HL-60 (cell line): ENCODE measurements at regions not wholly inside any gene's neighbourhood (a gene's known extent, or its start where the extent isn't known, plus 50 kb on each side); places are given as distances from the start of the nearest gene placed in this dataset.

Experiments
- DNase-seq, 2 experiments: peaks; one replicate each; pipeline ENCODE4 v3.0.0-alpha.2; 2010 to 2020; ENCODE audit warnings: low read depth in 1 of 2, low spot score in 1 of 2
- H3K27ac ChIP-seq: fragments of 250-450 bp; sonication (Bioruptor Pico); replicated peaks from 2 replicates; pipeline ENCODE4 v1.5.1; 2020; ENCODE audit warnings: mild to moderate bottlenecking, moderate library complexity
- H3K27me3 ChIP-seq: fragments of 250-450 bp; sonication (Bioruptor Pico); 2 replicates; pipeline ENCODE4 v1.5.1; 2021; ENCODE audit warnings: mild to moderate bottlenecking, moderate library complexity; ENCODE audit not compliant: insufficient read depth, poor library complexity, severe bottlenecking
- H3K4me3 ChIP-seq: replicated peaks from 2 replicates; pipeline ENCODE4 v1.5.1; 2011; ENCODE audit warnings: mild to moderate bottlenecking, control low read depth, low read length; ENCODE audit not compliant: insufficient read depth
- GABPA ChIP-seq: IDR thresholded peaks from 2 replicates; pipeline ENCODE4 v1.6.1; 2012; ENCODE audit warnings: low read depth
- POLR2AphosphoS5 ChIP-seq: IDR thresholded peaks from 2 replicates; pipeline ENCODE4 v1.6.1; 2012; ENCODE audit warnings: low read depth
- SPI1 ChIP-seq: IDR thresholded peaks from 2 replicates; pipeline ENCODE4 v1.6.1; 2012; ENCODE audit warnings: low read depth, mild to moderate bottlenecking, borderline replicate concordance
- TF ChIP-seq, protein P1 (sequence below): IDR thresholded peaks from 2 replicates; pipeline ENCODE4 v1.6.1; 2012; ENCODE audit warnings: low read depth; ENCODE audit not compliant: insufficient replicate concordance
- TF ChIP-seq, protein P2 (sequence below): IDR thresholded peaks from one replicate; pipeline ENCODE4 v1.5.1; 2011; ENCODE audit warnings: low read length, control low read depth, inconsistent platforms; ENCODE audit not compliant: insufficient read depth

DNA sequence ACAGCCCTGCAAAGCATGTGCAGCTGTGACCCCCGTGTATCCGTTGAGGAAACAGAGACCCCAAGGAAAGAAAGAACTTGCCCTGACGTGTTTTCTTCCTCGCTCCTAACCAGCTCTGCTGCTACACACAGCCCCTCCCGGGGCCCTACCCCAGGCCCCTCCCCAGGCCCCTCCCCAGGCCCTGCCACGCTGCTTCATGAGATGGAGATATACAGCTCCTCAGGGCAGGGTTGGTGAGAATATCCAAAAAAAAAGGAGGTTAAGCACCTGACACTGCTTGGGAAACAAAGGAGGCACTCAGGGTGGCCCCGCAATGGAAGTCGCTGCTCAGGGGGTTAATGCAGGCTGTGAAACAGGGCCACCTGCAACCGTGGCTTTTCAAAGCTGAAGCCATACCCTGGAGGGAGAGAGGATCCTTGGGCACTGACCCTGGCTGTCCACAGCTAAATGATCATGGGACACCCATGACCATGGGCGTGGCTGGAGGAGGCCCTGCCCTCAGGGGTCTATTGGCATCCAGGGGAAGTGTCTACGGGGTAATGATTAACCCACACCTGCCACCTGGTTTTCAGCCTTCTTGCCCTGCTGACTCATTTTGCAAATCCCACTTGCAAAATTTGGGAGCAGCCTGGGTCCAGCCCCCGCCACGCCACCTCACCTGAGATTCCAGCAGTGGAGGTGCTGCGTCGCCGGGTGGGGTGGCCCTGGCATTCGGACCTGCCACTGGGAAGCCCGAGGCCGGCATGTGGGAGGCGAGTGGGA is 112.1 kb upstream of the ANO1 start:
- no peak overlapping the region for H3K4me3 ChIP-seq
- H3K27me3 ChIP-seq, result no peaks in the 10 kb centered on the region
- no peak for DNase-seq
- TF ChIP-seq SPI1, result no peak
- TF ChIP-seq, protein P1, sequence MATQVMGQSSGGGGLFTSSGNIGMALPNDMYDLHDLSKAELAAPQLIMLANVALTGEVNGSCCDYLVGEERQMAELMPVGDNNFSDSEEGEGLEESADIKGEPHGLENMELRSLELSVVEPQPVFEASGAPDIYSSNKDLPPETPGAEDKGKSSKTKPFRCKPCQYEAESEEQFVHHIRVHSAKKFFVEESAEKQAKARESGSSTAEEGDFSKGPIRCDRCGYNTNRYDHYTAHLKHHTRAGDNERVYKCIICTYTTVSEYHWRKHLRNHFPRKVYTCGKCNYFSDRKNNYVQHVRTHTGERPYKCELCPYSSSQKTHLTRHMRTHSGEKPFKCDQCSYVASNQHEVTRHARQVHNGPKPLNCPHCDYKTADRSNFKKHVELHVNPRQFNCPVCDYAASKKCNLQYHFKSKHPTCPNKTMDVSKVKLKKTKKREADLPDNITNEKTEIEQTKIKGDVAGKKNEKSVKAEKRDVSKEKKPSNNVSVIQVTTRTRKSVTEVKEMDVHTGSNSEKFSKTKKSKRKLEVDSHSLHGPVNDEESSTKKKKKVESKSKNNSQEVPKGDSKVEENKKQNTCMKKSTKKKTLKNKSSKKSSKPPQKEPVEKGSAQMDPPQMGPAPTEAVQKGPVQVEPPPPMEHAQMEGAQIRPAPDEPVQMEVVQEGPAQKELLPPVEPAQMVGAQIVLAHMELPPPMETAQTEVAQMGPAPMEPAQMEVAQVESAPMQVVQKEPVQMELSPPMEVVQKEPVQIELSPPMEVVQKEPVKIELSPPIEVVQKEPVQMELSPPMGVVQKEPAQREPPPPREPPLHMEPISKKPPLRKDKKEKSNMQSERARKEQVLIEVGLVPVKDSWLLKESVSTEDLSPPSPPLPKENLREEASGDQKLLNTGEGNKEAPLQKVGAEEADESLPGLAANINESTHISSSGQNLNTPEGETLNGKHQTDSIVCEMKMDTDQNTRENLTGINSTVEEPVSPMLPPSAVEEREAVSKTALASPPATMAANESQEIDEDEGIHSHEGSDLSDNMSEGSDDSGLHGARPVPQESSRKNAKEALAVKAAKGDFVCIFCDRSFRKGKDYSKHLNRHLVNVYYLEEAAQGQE, result no peak
- no peak for TF ChIP-seq GABPA
- H3K27ac ChIP-seq, result no peak overlapping the region

DNA sequence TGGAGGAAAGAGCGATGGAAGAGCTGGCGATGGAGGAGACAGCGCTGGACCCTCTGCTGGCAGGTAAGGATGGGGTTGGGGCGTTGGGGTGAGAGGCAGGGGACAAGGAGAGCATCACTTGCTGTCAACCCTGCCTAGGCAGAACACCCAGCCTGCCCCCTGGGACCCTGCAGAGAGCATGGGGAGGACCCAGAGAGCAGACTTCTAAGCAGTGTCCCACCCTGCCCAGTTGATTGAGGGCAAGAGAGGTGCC is 111.6 kb upstream of the ANO1 start:
- H3K4me3 ChIP-seq, result no peak overlapping the region
- TF ChIP-seq SPI1, result no peak
- no peak for TF ChIP-seq GABPA
- TF ChIP-seq, protein P1, result no peak
- TF ChIP-seq, protein P2, sequence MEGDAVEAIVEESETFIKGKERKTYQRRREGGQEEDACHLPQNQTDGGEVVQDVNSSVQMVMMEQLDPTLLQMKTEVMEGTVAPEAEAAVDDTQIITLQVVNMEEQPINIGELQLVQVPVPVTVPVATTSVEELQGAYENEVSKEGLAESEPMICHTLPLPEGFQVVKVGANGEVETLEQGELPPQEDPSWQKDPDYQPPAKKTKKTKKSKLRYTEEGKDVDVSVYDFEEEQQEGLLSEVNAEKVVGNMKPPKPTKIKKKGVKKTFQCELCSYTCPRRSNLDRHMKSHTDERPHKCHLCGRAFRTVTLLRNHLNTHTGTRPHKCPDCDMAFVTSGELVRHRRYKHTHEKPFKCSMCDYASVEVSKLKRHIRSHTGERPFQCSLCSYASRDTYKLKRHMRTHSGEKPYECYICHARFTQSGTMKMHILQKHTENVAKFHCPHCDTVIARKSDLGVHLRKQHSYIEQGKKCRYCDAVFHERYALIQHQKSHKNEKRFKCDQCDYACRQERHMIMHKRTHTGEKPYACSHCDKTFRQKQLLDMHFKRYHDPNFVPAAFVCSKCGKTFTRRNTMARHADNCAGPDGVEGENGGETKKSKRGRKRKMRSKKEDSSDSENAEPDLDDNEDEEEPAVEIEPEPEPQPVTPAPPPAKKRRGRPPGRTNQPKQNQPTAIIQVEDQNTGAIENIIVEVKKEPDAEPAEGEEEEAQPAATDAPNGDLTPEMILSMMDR, result no peak
- no peak for TF ChIP-seq POLR2AphosphoS5
- no peaks in the 10 kb centered on the region for H3K27me3 ChIP-seq
- H3K27ac ChIP-seq, result no peak overlapping the region
- no peak for DNase-seq

DNA sequence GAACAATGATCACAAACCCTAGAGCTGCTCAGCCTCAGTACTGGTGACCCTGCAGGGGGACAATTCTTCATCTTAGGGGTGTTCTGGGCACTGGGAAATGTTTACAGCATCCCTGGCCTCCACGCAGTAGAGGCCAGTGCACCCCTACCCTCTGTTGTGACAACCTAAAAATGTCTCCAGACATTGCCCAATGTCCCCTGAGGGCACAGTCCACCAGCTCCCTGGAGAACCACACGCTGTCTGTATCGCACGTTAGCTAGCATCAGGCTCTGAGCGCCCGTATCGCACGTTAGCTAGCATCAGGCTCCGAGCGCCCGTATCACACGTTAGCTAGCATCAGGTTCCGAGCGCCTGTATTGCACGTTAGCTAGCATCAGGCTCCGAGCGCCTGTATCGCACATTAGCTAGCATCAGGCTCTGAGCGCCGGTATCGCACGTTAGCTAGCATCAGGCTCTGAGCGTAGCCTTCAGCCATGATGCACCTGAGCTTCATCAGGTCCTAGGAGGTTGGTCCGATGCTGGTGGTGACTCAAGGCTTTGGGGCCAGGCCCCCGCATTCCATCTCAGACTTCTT is 111.1 kb upstream of the ANO1 start:
- no peak overlapping the region for H3K4me3 ChIP-seq
- DNase-seq, result no peak
- TF ChIP-seq, protein P2, result no peak
- no peak for TF ChIP-seq POLR2AphosphoS5
- TF ChIP-seq, protein P1, result no peak
- no peak for TF ChIP-seq GABPA
- TF ChIP-seq SPI1, result no peak
- H3K27me3 ChIP-seq, result no peaks in the 10 kb centered on the region
- no peak overlapping the region for H3K27ac ChIP-seq
